MCF 10A (cell line): ENCODE measurements at regions not wholly inside any gene's neighbourhood (a gene's known extent, or its start where the extent isn't known, plus 50 kb on each side); places are given as distances from the start of the nearest gene placed in this dataset.
"Not testable (repeated sequence)": the region's sequence is repeated elsewhere in the genome, so short reads cannot be mapped to it uniquely, and the experiment has no call there.

Source experiments
- BruUV-seq: library from RNA; stranded (reverse); fragments of 400-500 nt; replicated peaks from 2 replicates; lab custom pipeline; 2021; lab: Mats Ljungman, UMichigan
- CTCF ChIA-PET: fragments of 300-600 bp; sonication (Branson Sonifier 250); formaldehyde crosslinking; extraction: SDS; loops from one replicate; lab custom pipeline; 2021; ENCODE audit warnings: antibody characterized with exemption, inconsistent platforms; lab: Yijun Ruan, JAX
- POLR2A ChIA-PET: fragments of 300-600, 350-650 bp; sonication (Branson Sonifier 250); formaldehyde crosslinking; extraction: SDS; loops from one replicate; lab custom pipeline; 2020; ENCODE audit warnings: antibody characterized with exemption, inconsistent platforms; lab: Yijun Ruan, JAX
- DNase-seq: peaks from one replicate; pipeline ENCODE4 v3.0.0-alpha.2; 2018; ENCODE audit not compliant: unreplicated experiment
- H3K27ac Mint-ChIP-seq: one replicate; pipeline ENCODE4 v1.8.0; 2022; ENCODE audit warnings: mild to moderate bottlenecking, low read depth, mixed read lengths; ENCODE audit not compliant: unreplicated experiment
- H3K27me3 Mint-ChIP-seq: one replicate; pipeline ENCODE4 v1.8.0; 2022; ENCODE audit warnings: mixed read lengths; ENCODE audit not compliant: insufficient read depth, unreplicated experiment
- H3K36me3 Mint-ChIP-seq: one replicate; pipeline ENCODE4 v1.8.0; 2022; ENCODE audit warnings: mild to moderate bottlenecking, moderate library complexity, mixed read lengths; ENCODE audit not compliant: insufficient read depth, unreplicated experiment
- H3K4me1 Mint-ChIP-seq: one replicate; pipeline ENCODE4 v1.8.0; 2022; ENCODE audit warnings: mixed read lengths; ENCODE audit not compliant: insufficient read depth, unreplicated experiment
- H3K4me3 Mint-ChIP-seq: one replicate; pipeline ENCODE4 v1.8.0; 2022; ENCODE audit warnings: mild to moderate bottlenecking, moderate library complexity, mixed read lengths; ENCODE audit not compliant: unreplicated experiment
- H3K9me3 Mint-ChIP-seq: one replicate; pipeline ENCODE4 v1.8.0; 2022; ENCODE audit warnings: mixed read lengths; ENCODE audit not compliant: unreplicated experiment
- intact Hi-C: fragments of 100-400 bp; cut with micrococcal nuclease; formaldehyde crosslinking; loops from 2 replicates; pipeline ENCODE4 v1.14.1; 2022

- intact Hi-C loops, H3K4me3 Mint-ChIP-seq: not testable (repeated sequence)
Observed at GRCh38 chr14:19162034-19162706, 194.9 kb downstream of the POTEM start.

GRCh38 chr14:19162920-19163319 is 195.7 kb downstream of the POTEM start:
- H3K9me3 Mint-ChIP-seq, intact Hi-C loops, BruUV-seq, H3K4me3 Mint-ChIP-seq, POLR2A ChIA-PET, CTCF ChIA-PET, H3K27me3 Mint-ChIP-seq, H3K27ac Mint-ChIP-seq, H3K36me3 Mint-ChIP-seq, DNase-seq, H3K4me1 Mint-ChIP-seq: not testable (repeated sequence)

More at GRCh38 chr14:19162034-19162706, 194.9 kb downstream of the POTEM start:
- POLR2A ChIA-PET, DNase-seq, CTCF ChIA-PET, H3K9me3 Mint-ChIP-seq, H3K4me1 Mint-ChIP-seq, BruUV-seq, H3K27me3 Mint-ChIP-seq, H3K27ac Mint-ChIP-seq, H3K36me3 Mint-ChIP-seq: not testable (repeated sequence)

GRCh38 chr14:19163891-19164290 is 196.7 kb downstream of the POTEM start:
- H3K4me1 Mint-ChIP-seq, H3K9me3 Mint-ChIP-seq, DNase-seq, POLR2A ChIA-PET, H3K36me3 Mint-ChIP-seq, H3K4me3 Mint-ChIP-seq, CTCF ChIA-PET, BruUV-seq, H3K27ac Mint-ChIP-seq, H3K27me3 Mint-ChIP-seq, intact Hi-C loops: not testable (repeated sequence)

GRCh38 chr14:19164426-19164825 is 197.2 kb downstream of the POTEM start:
- H3K4me1 Mint-ChIP-seq, H3K4me3 Mint-ChIP-seq, intact Hi-C loops, H3K27me3 Mint-ChIP-seq, DNase-seq, BruUV-seq, H3K27ac Mint-ChIP-seq, H3K9me3 Mint-ChIP-seq, CTCF ChIA-PET, POLR2A ChIA-PET, H3K36me3 Mint-ChIP-seq: not testable (repeated sequence)

GRCh38 chr14:19166056-19166455 is 198.8 kb downstream of the POTEM start:
- H3K4me1 Mint-ChIP-seq, H3K9me3 Mint-ChIP-seq, intact Hi-C loops, POLR2A ChIA-PET, CTCF ChIA-PET, BruUV-seq, H3K36me3 Mint-ChIP-seq, DNase-seq, H3K27me3 Mint-ChIP-seq, H3K27ac Mint-ChIP-seq, H3K4me3 Mint-ChIP-seq: not testable (repeated sequence)

- H3K4me3 Mint-ChIP-seq, CTCF ChIA-PET, DNase-seq, H3K27me3 Mint-ChIP-seq, POLR2A ChIA-PET, BruUV-seq, H3K36me3 Mint-ChIP-seq, H3K9me3 Mint-ChIP-seq, H3K27ac Mint-ChIP-seq, intact Hi-C loops, H3K4me1 Mint-ChIP-seq: not testable (repeated sequence)
Observed at GRCh38 chr14:19167454-19168190, 200.4 kb downstream of the POTEM start.

- H3K36me3 Mint-ChIP-seq, H3K4me1 Mint-ChIP-seq, H3K9me3 Mint-ChIP-seq, CTCF ChIA-PET, H3K27me3 Mint-ChIP-seq, BruUV-seq, intact Hi-C loops, DNase-seq, POLR2A ChIA-PET, H3K4me3 Mint-ChIP-seq, H3K27ac Mint-ChIP-seq: not testable (repeated sequence)
Observed at GRCh38 chr14:19168261-19168660, 201.0 kb downstream of the POTEM start.

- CTCF ChIA-PET, DNase-seq, intact Hi-C loops, H3K27me3 Mint-ChIP-seq, POLR2A ChIA-PET, H3K36me3 Mint-ChIP-seq, H3K9me3 Mint-ChIP-seq, H3K4me3 Mint-ChIP-seq, BruUV-seq, H3K27ac Mint-ChIP-seq, H3K4me1 Mint-ChIP-seq: not testable (repeated sequence)
Observed at GRCh38 chr14:19169561-19170362, 202.5 kb downstream of the POTEM start.

- H3K4me1 Mint-ChIP-seq, H3K4me3 Mint-ChIP-seq, H3K27ac Mint-ChIP-seq, H3K9me3 Mint-ChIP-seq, intact Hi-C loops, CTCF ChIA-PET, DNase-seq, BruUV-seq, H3K36me3 Mint-ChIP-seq, POLR2A ChIA-PET, H3K27me3 Mint-ChIP-seq: not testable (repeated sequence)
Observed at GRCh38 chr14:19172745-19173144, 205.5 kb downstream of the POTEM start.
